ENCODE measurements at regions not wholly inside any gene's neighbourhood (a gene's known extent, or its start where the extent isn't known, plus 50 kb on each side); places are given as distances from the start of the nearest gene placed in this dataset.

DNA sequence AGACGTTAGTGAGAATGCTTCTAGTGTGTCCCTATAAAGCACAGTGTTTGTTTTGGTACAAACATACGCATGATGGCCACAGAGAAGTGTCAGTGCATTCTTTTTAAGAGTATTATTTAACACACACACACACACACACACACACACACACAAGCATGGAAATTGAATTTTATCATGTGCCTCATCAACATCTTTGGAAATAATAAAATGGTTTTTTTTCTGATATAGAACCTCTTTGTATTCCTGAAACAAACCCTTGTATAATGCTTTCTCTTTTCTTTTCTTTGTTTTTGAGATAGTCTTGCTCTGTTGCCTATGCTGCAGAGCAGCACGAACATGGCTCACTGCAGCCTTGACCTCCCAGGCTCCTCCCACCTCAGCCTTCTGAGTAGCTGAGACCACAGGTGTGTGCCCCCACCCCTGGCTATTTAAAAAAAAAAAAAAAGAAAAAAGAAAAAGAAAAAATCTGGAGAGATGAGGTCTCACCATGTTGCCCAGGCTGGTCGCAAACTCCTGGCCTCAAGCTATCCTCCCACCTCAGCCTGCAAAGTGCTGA, 116.2 kb upstream of the SYNDIG1 start:
- TF ChIP-seq CTCF (IDR thresholded peaks at IDR 0.05) (no peak), EP300 (IDR thresholded peaks at IDR 0.05) (no peak), POLR2A (IDR thresholded peaks at IDR 0.05) (no peak)

All from tibial nerve (tissue), 4 donors.